Breast epithelium (tissue), 4 donors: ENCODE measurements at regions not wholly inside any gene's neighbourhood (a gene's known extent, or its start where the extent isn't known, plus 50 kb on each side); places are given as distances from the start of the nearest gene placed in this dataset.

Source experiments
- DNase-seq, 2 donors: peaks; one replicate each; pipeline ENCODE4 v3.0.0-alpha.2; 2019; ENCODE audit warnings: low spot score in 2 of 2
- H3K27ac ChIP-seq, 2 donors: fragments of 200-600 bp; sonication (generic) in 1 of 2; one replicate each; pipeline ENCODE4 v1.5.1; 2016 to 2019; ENCODE audit warnings: mild to moderate bottlenecking in 1 of 2
- H3K27me3 ChIP-seq, 2 donors: fragments of 200-600 bp; sonication (generic) in 1 of 2; one replicate each; pipeline versions ENCODE4 v1.5.1 to v1.6.0; 2017 to 2019; ENCODE audit warnings: control low read depth in 1 of 2, mild to moderate bottlenecking in 1 of 2
- H3K36me3 ChIP-seq: fragments of 200-600 bp; one replicate; pipeline ENCODE4 v1.5.1; 2019
- H3K4me1 ChIP-seq, 2 donors: fragments of 200-600 bp; sonication (generic); one replicate each; pipeline ENCODE4 v1.5.1; 2016 to 2019; ENCODE audit warnings: control low read depth in 1 of 2
- H3K4me3 ChIP-seq, 3 donors: fragments of 200-600 bp; sonication (generic); 1 replicate in 2 of 3; 2 replicates in 1 of 3; pipeline ENCODE4 v1.5.1; 2016 to 2019; ENCODE audit warnings: mild to moderate bottlenecking in 3 of 3, moderate library complexity in 2 of 3
- H3K9me3 ChIP-seq, 2 donors: fragments of 200-600 bp; sonication (generic) in 1 of 2; one replicate each; pipeline ENCODE4 v1.5.1; 2016 to 2019; ENCODE audit warnings: control low read depth in 1 of 2
- CTCF ChIP-seq, 3 donors: fragments of 450-650 bp; IDR thresholded peaks; one replicate each; pipeline ENCODE4 v1.5.1; 2016 to 2017; ENCODE audit warnings: antibody characterized with exemption in 3 of 3, mild to moderate bottlenecking in 3 of 3, moderate library complexity in 3 of 3
- POLR2A ChIP-seq: fragments of 450-650 bp; IDR thresholded peaks from one replicate; pipeline ENCODE4 v1.6.1; 2016; ENCODE audit warnings: antibody characterized with exemption, mild to moderate bottlenecking, moderate library complexity
- POLR2AphosphoS5 ChIP-seq, 3 donors: sonication (generic); formaldehyde crosslinking; IDR thresholded peaks; one replicate each; pipeline ENCODE4 v1.6.1; 2017; ENCODE audit warnings: antibody characterized with exemption in 3 of 3
- intact Hi-C: fragments of 100-400 bp; cut with DNase I; formaldehyde crosslinking; loops from one replicate; pipeline ENCODE4 v1.15.1; 2023; ENCODE audit warnings: low total_unique reads

GRCh38 chr15:25236861-25237155 lies 202.0 kb downstream of the UBE3A start:
- Histone ChIP-seq H3K9me3 (peaks cover 70 to 99% of the 10 kb centered on the region in 2 donors), H3K4me3 (no peak overlapping the region), H3K36me3 (no peaks in the 10 kb centered on the region), H3K27ac (no peak overlapping the region), H3K4me1 (no peaks in the 10 kb centered on the region), H3K27me3 (no peaks in the 10 kb centered on the region)
- intact Hi-C loops = no loop called here
- no peak for DNase-seq
- no peak for TF ChIP-seq POLR2AphosphoS5 (IDR thresholded peaks at IDR 0.05)
- no peak for TF ChIP-seq POLR2A

- Histone ChIP-seq H3K4me1 (no peaks in the 10 kb centered on the region), H3K27ac (no peak overlapping the region), H3K9me3 (peaks cover 76 to 99% of the 10 kb centered on the region in 2 donors), H3K36me3 (no peaks in the 10 kb centered on the region), H3K27me3 (no peaks in the 10 kb centered on the region), H3K4me3 (no peak overlapping the region)
- no peak for DNase-seq
- intact Hi-C loops = no loop called here
- TF ChIP-seq POLR2AphosphoS5 (IDR thresholded peaks at IDR 0.05) (no peak), POLR2A (no peak)
Observed at GRCh38 chr15:25237291-25237978, 201.4 kb downstream of the UBE3A start.

- Histone ChIP-seq H3K27ac (no peak overlapping the region), H3K27me3 (no peaks in the 10 kb centered on the region), H3K36me3 (no peaks in the 10 kb centered on the region), H3K4me3 (no peak overlapping the region), H3K4me1 (no peaks in the 10 kb centered on the region), H3K9me3 (peaks cover 76 to 99% of the 10 kb centered on the region in 2 donors)
- TF ChIP-seq POLR2AphosphoS5 (IDR thresholded peaks at IDR 0.05) (no peak), CTCF (IDR thresholded peaks at IDR 0.05) (no peak), POLR2A (no peak)
- intact Hi-C loops = no loop called here
- DNase-seq = no peak
Observed at GRCh38 chr15:25238126-25238525, 200.7 kb downstream of the UBE3A start.

- intact Hi-C loops = no loop called here
- no peaks in the 10 kb centered on the region for H3K36me3 ChIP-seq
- peaks cover 77 to 99% of the 10 kb centered on the region in 2 donors for H3K9me3 ChIP-seq
- H3K4me1 ChIP-seq = no peaks in the 10 kb centered on the region
- peak in 1 of 2 donors; percentile 24 for DNase-seq
- no peak overlapping the region for H3K27ac ChIP-seq
- TF ChIP-seq POLR2AphosphoS5 (IDR thresholded peaks at IDR 0.05) (no peak), CTCF (IDR thresholded peaks at IDR 0.05) (no peak), POLR2A (no peak)
- no peak overlapping the region for H3K4me3 ChIP-seq
- H3K27me3 ChIP-seq = no peaks in the 10 kb centered on the region
Observed at GRCh38 chr15:25238716-25239470, 199.9 kb downstream of the UBE3A start.

- intact Hi-C loops = no loop called here
- TF ChIP-seq POLR2A = no peak
- TF ChIP-seq POLR2AphosphoS5 (IDR thresholded peaks at IDR 0.05) = no peak
- no peak for TF ChIP-seq CTCF (IDR thresholded peaks at IDR 0.05)
- Histone ChIP-seq H3K27me3 (no peaks in the 10 kb centered on the region), H3K27ac (no peak overlapping the region), H3K9me3 (peaks cover 72 to 96% of the 10 kb centered on the region in 2 donors), H3K36me3 (no peaks in the 10 kb centered on the region), H3K4me3 (no peak overlapping the region), H3K4me1 (no peaks in the 10 kb centered on the region)
- peak in 1 of 2 donors; percentile 42 for DNase-seq
Observed at GRCh38 chr15:25239471-25240345, 199.1 kb downstream of the UBE3A start.
